A673 (cell line): ENCODE measurements at regions not wholly inside any gene's neighbourhood (a gene's known extent, or its start where the extent isn't known, plus 50 kb on each side); places are given as distances from the start of the nearest gene placed in this dataset.

Experiments used
- EZH2 ChIP-seq: fragments of 200-600 bp; sonication (generic); IDR thresholded peaks from 2 replicates; pipeline ENCODE4 v1.6.1; 2017; ENCODE audit warnings: borderline replicate concordance, low read depth, mild to moderate bottlenecking, mixed read lengths, antibody characterized with exemption, low read length; ENCODE audit not compliant: poor library complexity, severe bottlenecking
- TF ChIP-seq, protein P1 (sequence below): fragments of 300-800, 200-600 bp; sonication (generic); conservative IDR thresholded peaks from 2 replicates; pipeline ENCODE4 v1.5.1; 2017; ENCODE audit warnings: low read depth, mild to moderate bottlenecking, antibody characterized with exemption, low read length, moderate library complexity, mixed read lengths

DNA sequence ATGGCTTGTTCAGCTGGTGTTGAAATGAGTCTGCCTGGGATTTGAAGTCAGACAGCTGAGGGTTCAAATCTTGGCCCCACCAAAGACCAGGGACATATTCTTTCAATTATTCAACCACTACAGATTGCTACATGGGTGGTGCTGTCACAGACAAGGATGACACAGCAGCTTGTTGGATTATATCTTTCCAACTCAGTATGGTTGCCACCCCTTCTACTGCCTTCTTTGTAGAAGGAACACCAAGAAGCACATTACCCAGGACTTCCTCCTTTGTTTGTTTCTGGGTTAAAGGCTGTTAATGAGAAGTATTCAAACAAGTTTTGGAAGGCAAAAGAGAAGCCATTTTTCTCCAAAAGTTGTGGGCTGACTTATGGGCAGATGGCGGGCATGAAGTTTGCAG lies 78.6 kb downstream of the COPRS start:
- no peak for TF ChIP-seq EZH2
- TF ChIP-seq, protein P1, sequence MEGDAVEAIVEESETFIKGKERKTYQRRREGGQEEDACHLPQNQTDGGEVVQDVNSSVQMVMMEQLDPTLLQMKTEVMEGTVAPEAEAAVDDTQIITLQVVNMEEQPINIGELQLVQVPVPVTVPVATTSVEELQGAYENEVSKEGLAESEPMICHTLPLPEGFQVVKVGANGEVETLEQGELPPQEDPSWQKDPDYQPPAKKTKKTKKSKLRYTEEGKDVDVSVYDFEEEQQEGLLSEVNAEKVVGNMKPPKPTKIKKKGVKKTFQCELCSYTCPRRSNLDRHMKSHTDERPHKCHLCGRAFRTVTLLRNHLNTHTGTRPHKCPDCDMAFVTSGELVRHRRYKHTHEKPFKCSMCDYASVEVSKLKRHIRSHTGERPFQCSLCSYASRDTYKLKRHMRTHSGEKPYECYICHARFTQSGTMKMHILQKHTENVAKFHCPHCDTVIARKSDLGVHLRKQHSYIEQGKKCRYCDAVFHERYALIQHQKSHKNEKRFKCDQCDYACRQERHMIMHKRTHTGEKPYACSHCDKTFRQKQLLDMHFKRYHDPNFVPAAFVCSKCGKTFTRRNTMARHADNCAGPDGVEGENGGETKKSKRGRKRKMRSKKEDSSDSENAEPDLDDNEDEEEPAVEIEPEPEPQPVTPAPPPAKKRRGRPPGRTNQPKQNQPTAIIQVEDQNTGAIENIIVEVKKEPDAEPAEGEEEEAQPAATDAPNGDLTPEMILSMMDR = no peak
